ENCODE measurements at regions not wholly inside any gene's neighbourhood (a gene's known extent, or its start where the extent isn't known, plus 50 kb on each side); places are given as distances from the start of the nearest gene placed in this dataset.

DNA sequence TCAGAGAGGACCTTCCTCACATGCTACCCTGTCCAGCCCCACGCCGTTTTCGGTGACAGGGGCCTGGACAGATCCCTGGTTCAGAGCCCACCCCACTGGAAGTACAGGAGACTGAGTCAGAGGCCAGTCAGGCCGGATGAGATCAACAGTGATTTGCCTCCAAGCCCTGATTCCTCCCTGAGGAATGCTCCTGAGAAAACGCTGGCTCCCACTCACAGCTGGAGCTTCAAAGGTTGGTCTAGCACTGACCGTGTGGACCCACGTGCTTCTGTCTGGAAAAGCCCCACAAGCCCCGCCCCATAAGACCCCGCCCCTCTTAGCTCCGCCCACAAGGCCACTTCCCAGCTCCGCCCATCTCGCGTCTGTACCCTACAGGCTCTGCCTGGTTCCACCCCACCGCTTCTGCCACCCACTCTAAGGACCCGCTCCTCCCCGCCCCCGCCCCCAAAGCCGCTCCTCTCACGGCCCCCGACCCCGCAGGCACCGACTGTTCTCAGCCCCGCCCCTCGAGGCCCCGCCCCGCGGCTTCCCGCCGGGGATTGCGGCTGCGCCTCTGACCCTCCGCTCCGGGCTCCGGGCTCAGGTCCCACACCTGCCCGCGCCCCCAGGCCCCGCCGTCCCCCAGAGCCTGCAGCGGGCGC is 64.9 kb upstream of the BHLHE23 start:
- H3K27ac Mint-ChIP-seq, result no peak overlapping the region
- H3K27me3 ChIP-seq (replicated peaks in 1 of 4; ENCODE audit: control extremely low read depth in 1 of 4, control insufficient read depth in 3 of 4, insufficient read depth in 4 of 4, low read length in 3 of 4), result peaks cover 0 to 25% (median 13%) of the 10 kb centered on the region in 4 experiments
- CTCF ChIA-PET, result no interaction called here

DNA sequence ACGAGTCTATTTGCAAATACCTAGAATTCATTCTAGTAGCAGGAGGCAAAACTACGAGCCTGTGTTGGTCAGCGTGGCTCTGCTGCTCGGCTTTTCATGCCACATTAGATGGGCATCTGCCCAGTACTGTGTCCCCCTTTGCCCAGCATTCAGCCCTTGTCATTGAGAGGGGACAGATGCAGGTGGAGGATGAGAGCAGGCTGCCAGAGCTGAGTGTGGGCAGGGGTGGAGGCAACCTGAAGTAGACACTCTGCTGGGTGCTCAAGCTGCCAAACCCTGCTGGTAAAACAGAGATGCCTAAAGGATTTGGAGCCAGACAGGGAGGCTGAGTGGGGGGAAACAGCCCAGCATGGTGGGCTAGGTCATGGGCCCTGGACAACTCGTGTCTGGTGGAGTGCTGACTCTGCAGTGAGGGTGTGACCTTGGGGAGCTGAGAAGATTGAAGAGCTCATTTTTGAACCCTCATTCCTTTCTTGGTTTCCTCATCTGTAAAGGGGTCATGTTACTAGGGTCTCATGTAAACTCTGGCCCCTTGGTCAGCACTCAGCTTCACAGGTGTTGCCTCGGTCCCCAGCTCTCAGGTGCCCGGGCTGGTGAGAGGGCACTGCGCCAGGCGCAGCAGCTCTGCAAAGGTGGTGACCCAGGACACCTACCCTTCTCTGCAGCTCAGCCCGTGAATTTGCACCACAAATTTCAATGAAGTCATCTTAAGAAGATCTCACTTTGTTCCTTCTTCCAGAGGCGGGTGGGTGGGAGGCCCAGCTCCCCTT is 64.2 kb upstream of the BHLHE23 start:
- H3K27me3 Mint-ChIP-seq, result peaks cover 32% of the 10 kb centered on the region
- no peak for ATAC-seq (ENCODE audit: low read depth)
- no peaks in the 10 kb centered on the region for H4K20me1 ChIP-seq (ENCODE audit: control insufficient read depth, insufficient read depth, low read length, poor library complexity, severe bottlenecking)
- no peak overlapping the region for H3K4me3 Mint-ChIP-seq
- intact Hi-C loops (cut with micrococcal nuclease), result no loop called here
- H3K9me3 ChIP-seq (ENCODE audit: control extremely low read depth in 1 of 3, control insufficient read depth in 2 of 3, insufficient read depth in 1 of 3, low read length in 2 of 3), result peaks cover 0 to 23% (median 0%) of the 10 kb centered on the region in 3 donors
- peaks cover 0 to 25% (median 13%) of the 10 kb centered on the region in 4 experiments for H3K27me3 ChIP-seq (replicated peaks in 1 of 4; ENCODE audit: control extremely low read depth in 1 of 4, control insufficient read depth in 3 of 4, insufficient read depth in 4 of 4, low read length in 3 of 4)
- H3K27ac Mint-ChIP-seq, result no peak overlapping the region
- DNase-seq, result no peak
- TF ChIP-seq, protein P1, sequence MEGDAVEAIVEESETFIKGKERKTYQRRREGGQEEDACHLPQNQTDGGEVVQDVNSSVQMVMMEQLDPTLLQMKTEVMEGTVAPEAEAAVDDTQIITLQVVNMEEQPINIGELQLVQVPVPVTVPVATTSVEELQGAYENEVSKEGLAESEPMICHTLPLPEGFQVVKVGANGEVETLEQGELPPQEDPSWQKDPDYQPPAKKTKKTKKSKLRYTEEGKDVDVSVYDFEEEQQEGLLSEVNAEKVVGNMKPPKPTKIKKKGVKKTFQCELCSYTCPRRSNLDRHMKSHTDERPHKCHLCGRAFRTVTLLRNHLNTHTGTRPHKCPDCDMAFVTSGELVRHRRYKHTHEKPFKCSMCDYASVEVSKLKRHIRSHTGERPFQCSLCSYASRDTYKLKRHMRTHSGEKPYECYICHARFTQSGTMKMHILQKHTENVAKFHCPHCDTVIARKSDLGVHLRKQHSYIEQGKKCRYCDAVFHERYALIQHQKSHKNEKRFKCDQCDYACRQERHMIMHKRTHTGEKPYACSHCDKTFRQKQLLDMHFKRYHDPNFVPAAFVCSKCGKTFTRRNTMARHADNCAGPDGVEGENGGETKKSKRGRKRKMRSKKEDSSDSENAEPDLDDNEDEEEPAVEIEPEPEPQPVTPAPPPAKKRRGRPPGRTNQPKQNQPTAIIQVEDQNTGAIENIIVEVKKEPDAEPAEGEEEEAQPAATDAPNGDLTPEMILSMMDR (IDR thresholded peaks at IDR 0.05), result no peak
- TF ChIP-seq EZH2 (IDR thresholded peaks at IDR 0.05; ENCODE audit: borderline replicate concordance, insufficient read depth, low read depth, low read length, poor library complexity, severe bottlenecking), result no peak
- POLR2A ChIA-PET, result no interaction called here
- H3K27ac ChIP-seq (ENCODE audit: low read length in 2 of 2), result no peak overlapping the region
- no peaks in the 10 kb centered on the region for H3K36me3 ChIP-seq (replicated peaks in 1 of 2; ENCODE audit: control extremely low read depth in 1 of 2, control insufficient read depth in 1 of 2, extremely low read depth in 1 of 2, insufficient read depth in 2 of 2, low read length in 1 of 2)
- no peaks in the 10 kb centered on the region for H3K4me1 Mint-ChIP-seq
- H3K4me3 ChIP-seq (ENCODE audit: control extremely low read depth in 1 of 5, extremely low read depth in 1 of 5, insufficient read depth in 1 of 5, low read depth in 2 of 5, low read length in 4 of 5), result no peak overlapping the region
- H3K4me1 ChIP-seq (ENCODE audit: control insufficient read depth in 2 of 2, insufficient read depth in 2 of 2, low read length in 2 of 2), result peaks cover 0 to 7% of the 10 kb centered on the region in 2 donors
- peaks cover 2% of the 10 kb centered on the region for H3K9me3 Mint-ChIP-seq (ENCODE audit: insufficient read depth)
- no peaks in the 10 kb centered on the region for H3K79me2 ChIP-seq (ENCODE audit: control insufficient read depth, insufficient read depth, low read length)
- H3K9ac ChIP-seq (ENCODE audit: low read length), result no peak overlapping the region
- no peak overlapping the region for H3K4me2 ChIP-seq (replicated peaks; ENCODE audit: low read depth, low read length, poor library complexity, severe bottlenecking)
- 91% methylated on average over 11 of the region's 11 CpGs for WGBS (ENCODE audit: insufficient coverage)
- H2AFZ ChIP-seq (ENCODE audit: insufficient read depth, low read depth, low read length, poor library complexity, severe bottlenecking), result no peak overlapping the region
- CTCF ChIA-PET, result interaction anchor here (0.6 kb wide), 1 partner anchor 89 kb away, joined by 3 read pairs; no protein-coding TSS in a partner anchor

More for the DNA sequence above, 64.9 kb upstream of the BHLHE23 start:
- Histone ChIP-seq H3K4me1 (ENCODE audit: control insufficient read depth in 2 of 2, insufficient read depth in 2 of 2, low read length in 2 of 2) (peaks cover 0 to 7% of the 10 kb centered on the region in 2 donors), H3K79me2 (ENCODE audit: control insufficient read depth, insufficient read depth, low read length) (no peaks in the 10 kb centered on the region), H2AFZ (ENCODE audit: insufficient read depth, low read depth, low read length, poor library complexity, severe bottlenecking) (no peak overlapping the region), H3K9ac (ENCODE audit: low read length) (no peak overlapping the region), H3K4me2 (replicated peaks; ENCODE audit: low read depth, low read length, poor library complexity, severe bottlenecking) (peak overlapping the region; percentile 43), H3K4me3 (ENCODE audit: control extremely low read depth in 1 of 5, extremely low read depth in 1 of 5, insufficient read depth in 1 of 5, low read depth in 2 of 5, low read length in 4 of 5) (no peak overlapping the region), H4K20me1 (ENCODE audit: control insufficient read depth, insufficient read depth, low read length, poor library complexity, severe bottlenecking) (no peaks in the 10 kb centered on the region), H3K36me3 (replicated peaks in 1 of 2; ENCODE audit: control extremely low read depth in 1 of 2, control insufficient read depth in 1 of 2, extremely low read depth in 1 of 2, insufficient read depth in 2 of 2, low read length in 1 of 2) (no peaks in the 10 kb centered on the region), H3K9me3 (ENCODE audit: control extremely low read depth in 1 of 3, control insufficient read depth in 2 of 3, insufficient read depth in 1 of 3, low read length in 2 of 3) (peaks cover 0 to 29% (median 3%) of the 10 kb centered on the region in 3 donors), H3K27ac (ENCODE audit: low read length in 2 of 2) (no peak overlapping the region)
- TF ChIP-seq, protein P1 (IDR thresholded peaks at IDR 0.05), result no peak
- POLR2A ChIA-PET, result no interaction called here
- intact Hi-C loops (cut with micrococcal nuclease), result no loop called here
- WGBS (ENCODE audit: insufficient coverage), result 18% methylated on average over 32 of the region's 40 CpGs
- peaks cover 2% of the 10 kb centered on the region for H3K9me3 Mint-ChIP-seq (ENCODE audit: insufficient read depth)
- no peak for DNase-seq
- H3K4me3 Mint-ChIP-seq, result no peak overlapping the region
- H3K4me1 Mint-ChIP-seq, result no peaks in the 10 kb centered on the region
- ATAC-seq (ENCODE audit: low read depth), result peak; percentile 39
- H3K27me3 Mint-ChIP-seq, result peaks cover 31% of the 10 kb centered on the region

All from B cell (primary cell).